ENCODE measurements at regions not wholly inside any gene's neighbourhood (a gene's known extent, or its start where the extent isn't known, plus 50 kb on each side); places are given as distances from the start of the nearest gene placed in this dataset.

GRCh38 chr13:80149736-80150135 lies 191.2 kb downstream of the SPRY2 start:
- no CpG with 5 or more reads among the region's 4 CpGs for WGBS, 2 donors (ENCODE audit: extremely low coverage in 2 of 2, insufficient read length in 2 of 2, insufficient replicate concordance in 1 of 2)
- H3K27ac ChIP-seq (replicated peaks; ENCODE audit: low read length) = no peak overlapping the region
- no peak overlapping the region for H2BK15ac ChIP-seq (ENCODE audit: low read length)

GRCh38 chr13:80145171-80145690 lies 195.7 kb downstream of the SPRY2 start:
- H3K4me3 ChIP-seq (ENCODE audit: low read length in 2 of 2) = no peak overlapping the region
- H3K36me3 ChIP-seq (replicated peaks in 1 of 2; ENCODE audit: control insufficient read depth in 2 of 2, insufficient read depth in 2 of 2, low read length in 2 of 2) = no peaks in the 10 kb centered on the region
- no peak overlapping the region for H2BK120ac ChIP-seq (ENCODE audit: low read depth, low read length)
- no peaks in the 10 kb centered on the region for H3K79me1 ChIP-seq (ENCODE audit: low read depth, low read length)
- H3K9ac ChIP-seq (ENCODE audit: low read depth, low read length, poor library complexity) = no peak overlapping the region
- no peaks in the 10 kb centered on the region for H3K27me3 ChIP-seq (ENCODE audit: control insufficient read depth in 3 of 3, insufficient read depth in 3 of 3, low read depth in 1 of 3, low read length in 3 of 3)
- no peak overlapping the region for H2BK5ac ChIP-seq (ENCODE audit: low read length)
- H2AFZ ChIP-seq (ENCODE audit: low read length) = no peak overlapping the region
- no peak overlapping the region for H2AK5ac ChIP-seq (ENCODE audit: low read depth, low read length)
- no peak overlapping the region for H2BK12ac ChIP-seq (ENCODE audit: low read length)
- WGBS, 2 donors (ENCODE audit: extremely low coverage in 2 of 2, insufficient read length in 2 of 2, insufficient replicate concordance in 1 of 2) = no CpG with 5 or more reads among the region's 3 CpGs
- peaks cover 11 to 17% of the 10 kb centered on the region in 2 donors for H3K4me1 ChIP-seq (ENCODE audit: control insufficient read depth in 2 of 2, insufficient read depth in 1 of 2, low read depth in 1 of 2, low read length in 2 of 2)
- H3K9me3 ChIP-seq (replicated peaks in 1 of 2; ENCODE audit: control insufficient read depth in 2 of 2, insufficient read depth in 1 of 2, low read depth in 1 of 2, low read length in 2 of 2) = no peaks in the 10 kb centered on the region
- peak overlapping the region; percentile 52 for H3K27ac ChIP-seq (replicated peaks; ENCODE audit: low read length)
- H4K91ac ChIP-seq (ENCODE audit: low read depth, low read length, poor library complexity) = no peak overlapping the region
- H3K4me2 ChIP-seq (ENCODE audit: insufficient read depth, low read length, poor library complexity, severe bottlenecking) = no peak overlapping the region
- H3K14ac ChIP-seq (ENCODE audit: low read length) = no peak overlapping the region
- H2BK15ac ChIP-seq (ENCODE audit: low read length) = no peak overlapping the region
- H3K4ac ChIP-seq (ENCODE audit: low read length) = no peak overlapping the region
- no peak overlapping the region for H4K8ac ChIP-seq (ENCODE audit: low read depth, low read length)
- DNase-seq (ENCODE audit: low spot score) = no peak
- no peak overlapping the region for H3K23ac ChIP-seq (ENCODE audit: low read depth, low read length, poor library complexity)
- no peak overlapping the region for H3K18ac ChIP-seq (ENCODE audit: low read length)

More at GRCh38 chr13:80149736-80150135, 191.2 kb downstream of the SPRY2 start:
- Histone ChIP-seq H3K9me3 (replicated peaks in 1 of 2; ENCODE audit: control insufficient read depth in 2 of 2, insufficient read depth in 1 of 2, low read depth in 1 of 2, low read length in 2 of 2) (no peaks in the 10 kb centered on the region), H3K4me3 (ENCODE audit: low read length in 2 of 2) (no peak overlapping the region), H3K9ac (ENCODE audit: low read depth, low read length, poor library complexity) (no peak overlapping the region), H3K27me3 (ENCODE audit: control insufficient read depth in 3 of 3, insufficient read depth in 3 of 3, low read depth in 1 of 3, low read length in 3 of 3) (no peaks in the 10 kb centered on the region), H3K4me1 (ENCODE audit: control insufficient read depth in 2 of 2, insufficient read depth in 1 of 2, low read depth in 1 of 2, low read length in 2 of 2) (peaks cover 7 to 14% of the 10 kb centered on the region in 2 donors), H3K36me3 (replicated peaks in 1 of 2; ENCODE audit: control insufficient read depth in 2 of 2, insufficient read depth in 2 of 2, low read length in 2 of 2) (no peaks in the 10 kb centered on the region), H3K79me1 (ENCODE audit: low read depth, low read length) (no peaks in the 10 kb centered on the region), H2BK120ac (ENCODE audit: low read depth, low read length) (no peak overlapping the region), H3K23ac (ENCODE audit: low read depth, low read length, poor library complexity) (no peak overlapping the region), H4K8ac (ENCODE audit: low read depth, low read length) (no peak overlapping the region), H3K18ac (ENCODE audit: low read length) (no peak overlapping the region), H3K4ac (ENCODE audit: low read length) (no peak overlapping the region), H3K14ac (ENCODE audit: low read length) (no peak overlapping the region), H2BK5ac (ENCODE audit: low read length) (no peak overlapping the region), H2BK12ac (ENCODE audit: low read length) (no peak overlapping the region), H2AK5ac (ENCODE audit: low read depth, low read length) (no peak overlapping the region), H3K4me2 (ENCODE audit: insufficient read depth, low read length, poor library complexity, severe bottlenecking) (no peak overlapping the region), H4K91ac (ENCODE audit: low read depth, low read length, poor library complexity) (no peak overlapping the region), H2AFZ (ENCODE audit: low read length) (no peak overlapping the region)
- DNase-seq (ENCODE audit: low spot score) = no peak

GRCh38 chr13:80144493-80144892 lies 196.4 kb downstream of the SPRY2 start:
- H2BK12ac ChIP-seq (ENCODE audit: low read length) = no peak overlapping the region
- H4K91ac ChIP-seq (ENCODE audit: low read depth, low read length, poor library complexity) = no peak overlapping the region
- DNase-seq (ENCODE audit: low spot score) = no peak

GRCh38 chr13:80141123-80141849 lies 199.6 kb downstream of the SPRY2 start:
- Histone ChIP-seq H3K27me3 (ENCODE audit: control insufficient read depth in 3 of 3, insufficient read depth in 3 of 3, low read depth in 1 of 3, low read length in 3 of 3) (no peaks in the 10 kb centered on the region), H3K36me3 (replicated peaks in 1 of 2; ENCODE audit: control insufficient read depth in 2 of 2, insufficient read depth in 2 of 2, low read length in 2 of 2) (no peaks in the 10 kb centered on the region), H2BK120ac (ENCODE audit: low read depth, low read length) (no peak overlapping the region), H2BK15ac (ENCODE audit: low read length) (no peak overlapping the region), H3K23ac (ENCODE audit: low read depth, low read length, poor library complexity) (no peak overlapping the region), H3K27ac (replicated peaks; ENCODE audit: low read length) (no peak overlapping the region), H3K4me3 (ENCODE audit: low read length in 2 of 2) (no peak overlapping the region), H3K18ac (ENCODE audit: low read length) (peak overlapping the region; percentile 15), H2BK5ac (ENCODE audit: low read length) (no peak overlapping the region), H3K9me3 (replicated peaks in 1 of 2; ENCODE audit: control insufficient read depth in 2 of 2, insufficient read depth in 1 of 2, low read depth in 1 of 2, low read length in 2 of 2) (no peaks in the 10 kb centered on the region), H2AFZ (ENCODE audit: low read length) (peak overlapping the region; percentile 60), H3K79me1 (ENCODE audit: low read depth, low read length) (no peaks in the 10 kb centered on the region), H3K14ac (ENCODE audit: low read length) (no peak overlapping the region), H2BK12ac (ENCODE audit: low read length) (no peak overlapping the region), H3K4me1 (ENCODE audit: control insufficient read depth in 2 of 2, insufficient read depth in 1 of 2, low read depth in 1 of 2, low read length in 2 of 2) (peaks cover 10 to 16% of the 10 kb centered on the region in 2 donors), H4K8ac (ENCODE audit: low read depth, low read length) (no peak overlapping the region), H2AK5ac (ENCODE audit: low read depth, low read length) (no peak overlapping the region), H3K4me2 (ENCODE audit: insufficient read depth, low read length, poor library complexity, severe bottlenecking) (no peak overlapping the region), H3K9ac (ENCODE audit: low read depth, low read length, poor library complexity) (no peak overlapping the region), H3K4ac (ENCODE audit: low read length) (no peak overlapping the region), H4K91ac (ENCODE audit: low read depth, low read length, poor library complexity) (no peak overlapping the region)
- DNase-seq (ENCODE audit: low spot score) = no peak
- WGBS, 2 donors (ENCODE audit: extremely low coverage in 2 of 2, insufficient read length in 2 of 2, insufficient replicate concordance in 1 of 2) = no CpG with 5 or more reads among the region's 7 CpGs

More at GRCh38 chr13:80144493-80144892, 196.4 kb downstream of the SPRY2 start:
- H3K36me3 ChIP-seq (replicated peaks in 1 of 2; ENCODE audit: control insufficient read depth in 2 of 2, insufficient read depth in 2 of 2, low read length in 2 of 2) = no peaks in the 10 kb centered on the region
- no peaks in the 10 kb centered on the region for H3K9me3 ChIP-seq (replicated peaks in 1 of 2; ENCODE audit: control insufficient read depth in 2 of 2, insufficient read depth in 1 of 2, low read depth in 1 of 2, low read length in 2 of 2)
- no peak overlapping the region for H2AK5ac ChIP-seq (ENCODE audit: low read depth, low read length)
- no peak overlapping the region for H3K18ac ChIP-seq (ENCODE audit: low read length)
- H3K4ac ChIP-seq (ENCODE audit: low read length) = no peak overlapping the region
- H2AFZ ChIP-seq (ENCODE audit: low read length) = no peak overlapping the region
- H3K27me3 ChIP-seq (ENCODE audit: control insufficient read depth in 3 of 3, insufficient read depth in 3 of 3, low read depth in 1 of 3, low read length in 3 of 3) = no peaks in the 10 kb centered on the region
- H3K23ac ChIP-seq (ENCODE audit: low read depth, low read length, poor library complexity) = no peak overlapping the region
- H2BK15ac ChIP-seq (ENCODE audit: low read length) = no peak overlapping the region
- H3K14ac ChIP-seq (ENCODE audit: low read length) = no peak overlapping the region
- no peaks in the 10 kb centered on the region for H3K79me1 ChIP-seq (ENCODE audit: low read depth, low read length)
- no peak overlapping the region for H3K27ac ChIP-seq (replicated peaks; ENCODE audit: low read length)
- no peak overlapping the region for H2BK120ac ChIP-seq (ENCODE audit: low read depth, low read length)
- H3K4me3 ChIP-seq (ENCODE audit: low read length in 2 of 2) = no peak overlapping the region
- H3K4me2 ChIP-seq (ENCODE audit: insufficient read depth, low read length, poor library complexity, severe bottlenecking) = no peak overlapping the region
- peaks cover 11 to 17% of the 10 kb centered on the region in 2 donors for H3K4me1 ChIP-seq (ENCODE audit: control insufficient read depth in 2 of 2, insufficient read depth in 1 of 2, low read depth in 1 of 2, low read length in 2 of 2)
- no peak overlapping the region for H3K9ac ChIP-seq (ENCODE audit: low read depth, low read length, poor library complexity)
- H4K8ac ChIP-seq (ENCODE audit: low read depth, low read length) = no peak overlapping the region
- no peak overlapping the region for H2BK5ac ChIP-seq (ENCODE audit: low read length)

Data from neuronal stem cell (in vitro differentiated cells).